ENCODE measurements at regions not wholly inside any gene's neighbourhood (a gene's known extent, or its start where the extent isn't known, plus 50 kb on each side); places are given as distances from the start of the nearest gene placed in this dataset.

DNA sequence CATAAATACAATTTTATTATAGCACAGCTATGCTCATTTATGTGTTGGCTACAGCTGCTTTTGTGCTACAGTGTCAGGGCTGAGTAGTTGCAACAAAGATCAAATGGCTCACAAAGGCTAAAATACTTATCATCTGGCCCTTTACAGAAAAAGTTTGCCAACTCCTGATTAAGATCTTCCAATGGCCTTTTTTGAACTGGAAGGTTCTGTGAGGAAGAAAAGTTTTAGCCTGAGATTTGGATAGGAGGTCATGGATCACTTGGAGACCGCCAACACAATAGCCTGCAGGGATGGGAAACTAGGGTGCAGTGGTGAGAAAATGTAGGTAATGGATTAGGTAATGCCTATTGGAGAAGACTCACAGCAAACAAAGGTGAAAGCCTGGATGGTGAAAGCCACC is 169.8 kb downstream of the NOC3L start:
- Histone ChIP-seq H3K4me3 (no peak overlapping the region), H3K9me3 (no peaks in the 10 kb centered on the region), H3K4me1 (ENCODE audit: low read depth) (no peaks in the 10 kb centered on the region), H3K36me3 (ENCODE audit: low read depth) (no peaks in the 10 kb centered on the region)
- no peak for TF ChIP-seq CTCF (IDR thresholded peaks at IDR 0.05)
- ATAC-seq, result no peak
- intact Hi-C loops (cut with DNase I, micrococcal nuclease), result no loop called here
- no peak for DNase-seq

DNA sequence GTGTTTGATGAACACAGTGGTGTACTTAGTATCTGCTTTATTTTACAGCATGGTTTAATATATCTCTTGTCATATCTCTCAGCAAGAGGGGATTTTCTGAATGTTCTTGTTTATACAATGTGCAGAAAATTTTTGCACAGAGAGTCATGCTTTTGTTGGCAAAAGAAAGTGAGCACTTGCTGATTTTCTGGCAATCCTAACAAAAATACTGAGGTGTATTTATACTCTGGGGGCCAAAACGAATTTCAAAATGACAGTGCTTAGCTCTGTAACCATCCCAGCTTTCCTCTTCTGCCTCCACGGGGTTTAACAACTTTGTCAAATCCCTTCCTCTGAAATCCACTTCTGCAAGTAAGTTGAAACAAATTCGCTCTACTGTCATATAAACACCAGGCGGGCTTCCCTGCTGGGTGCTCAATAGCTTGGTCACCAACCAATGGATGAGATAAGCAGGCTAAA is 169.2 kb downstream of the NOC3L start:
- Histone ChIP-seq H3K36me3 (ENCODE audit: low read depth) (no peaks in the 10 kb centered on the region), H3K9me3 (no peaks in the 10 kb centered on the region), H3K4me3 (no peak overlapping the region), H3K4me1 (ENCODE audit: low read depth) (no peaks in the 10 kb centered on the region)
- intact Hi-C loops (cut with DNase I, micrococcal nuclease), result no loop called here
- no peak for TF ChIP-seq CTCF (IDR thresholded peaks at IDR 0.05)
- no peak for ATAC-seq
- DNase-seq, result no peak

DNA sequence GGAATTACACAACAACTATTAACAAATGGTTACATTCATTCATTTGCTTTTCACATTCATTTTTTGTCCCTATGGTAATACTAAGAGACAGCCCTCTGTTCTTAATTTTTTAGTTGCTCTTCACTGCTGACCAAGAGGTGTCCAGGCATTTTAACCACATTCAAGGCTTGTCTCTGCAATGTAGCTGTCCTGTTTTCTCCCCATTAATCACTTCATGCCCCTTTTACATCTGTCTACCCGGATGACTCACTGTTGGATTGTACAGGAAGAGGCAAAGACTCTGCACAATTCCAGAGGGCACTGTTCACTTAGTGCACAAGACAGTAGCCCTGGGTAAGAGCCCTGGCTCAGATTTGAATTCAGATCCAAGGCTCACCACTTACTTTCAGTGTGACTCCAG is 168.5 kb downstream of the NOC3L start:
- Histone ChIP-seq H3K36me3 (ENCODE audit: low read depth) (no peaks in the 10 kb centered on the region), H3K4me1 (ENCODE audit: low read depth) (no peaks in the 10 kb centered on the region), H3K9me3 (no peaks in the 10 kb centered on the region), H3K4me3 (no peak overlapping the region)
- intact Hi-C loops (cut with DNase I, micrococcal nuclease), result no loop called here
- no peak for TF ChIP-seq CTCF (IDR thresholded peaks at IDR 0.05)
- ATAC-seq, result no peak
- DNase-seq, result no peak

- DNase-seq (no peak), ATAC-seq (no peak)
- Histone ChIP-seq H3K4me3 (no peak overlapping the region), H3K9me3 (no peaks in the 10 kb centered on the region), H3K4me1 (ENCODE audit: low read depth) (no peaks in the 10 kb centered on the region), H3K36me3 (ENCODE audit: low read depth) (no peaks in the 10 kb centered on the region)
- intact Hi-C loops (cut with DNase I, micrococcal nuclease), result no loop called here
- no peak for TF ChIP-seq CTCF (IDR thresholded peaks at IDR 0.05)
These were observed 165.5 kb downstream of the NOC3L start for GRCh38 chr10:94197241-94197640.

DNA sequence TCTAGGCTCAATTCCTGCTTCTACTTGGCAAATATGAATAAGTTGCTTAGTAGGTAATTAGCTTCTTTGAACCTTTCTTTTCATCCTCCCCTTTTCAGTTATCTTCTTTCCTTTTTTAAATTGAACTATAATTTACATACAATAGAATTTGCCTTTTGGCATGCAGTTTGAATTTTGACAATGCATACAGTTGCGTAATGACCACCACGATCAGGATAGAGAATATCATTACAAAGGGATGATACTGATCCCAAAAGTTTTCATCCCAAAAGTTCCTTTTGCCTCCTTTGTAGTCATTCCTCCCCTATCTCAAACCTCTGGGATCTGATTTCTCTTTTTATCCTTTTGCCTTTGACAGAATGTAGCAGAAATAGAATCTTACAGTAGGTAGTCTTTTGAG is 164.4 kb downstream of the NOC3L start:
- DNase-seq (no peak), ATAC-seq (no peak)
- TF ChIP-seq CTCF (IDR thresholded peaks at IDR 0.05), result no peak
- Histone ChIP-seq H3K4me1 (ENCODE audit: low read depth) (no peaks in the 10 kb centered on the region), H3K36me3 (ENCODE audit: low read depth) (no peaks in the 10 kb centered on the region), H3K9me3 (no peaks in the 10 kb centered on the region), H3K4me3 (no peak overlapping the region)
- intact Hi-C loops (cut with DNase I, micrococcal nuclease), result no loop called here

- Histone ChIP-seq H3K4me3 (no peak overlapping the region), H3K36me3 (ENCODE audit: low read depth) (no peaks in the 10 kb centered on the region), H3K4me1 (ENCODE audit: low read depth) (no peaks in the 10 kb centered on the region), H3K9me3 (no peaks in the 10 kb centered on the region)
- intact Hi-C loops (cut with DNase I, micrococcal nuclease), result no loop called here
- no peak for ATAC-seq
- DNase-seq, result no peak
- TF ChIP-seq CTCF (IDR thresholded peaks at IDR 0.05), result no peak
These were observed 163.2 kb downstream of the NOC3L start for GRCh38 chr10:94199565-94199964.

All from mucosa of descending colon (tissue), 3 donors.